NOMO-1 treated with DMSO at 0.1 percent for 48 hours (cell line): ENCODE measurements at regions not wholly inside any gene's neighbourhood (a gene's known extent, or its start where the extent isn't known, plus 50 kb on each side); places are given as distances from the start of the nearest gene placed in this dataset.
A peak's percentile ranks its signal among the peaks of the same experiment; 100 is the strongest.

Experiments
- DNase-seq: peaks from one replicate; lab custom pipeline; 2025; ENCODE audit not compliant: unreplicated experiment; lab: John Stamatoyannopoulos, UW

GRCh38 chr20:11544029-11544678 lies 373.5 kb upstream of the BTBD3 start:
- peak; percentile 74 for DNase-seq

- DNase-seq, result no peak
These were observed 370.8 kb upstream of the BTBD3 start for GRCh38 chr20:11546939-11547338.

- DNase-seq, result no peak
These were observed 368.3 kb upstream of the BTBD3 start for GRCh38 chr20:11549172-11550103.

- DNase-seq, result no peak
These were observed 366.9 kb upstream of the BTBD3 start for GRCh38 chr20:11550657-11551338.

GRCh38 chr20:11551479-11551878 lies 366.2 kb upstream of the BTBD3 start:
- no peak for DNase-seq

- DNase-seq, result peak; percentile 28
These were observed 364.1 kb upstream of the BTBD3 start for GRCh38 chr20:11553603-11554002.

- DNase-seq, result no peak
These were observed 362.2 kb upstream of the BTBD3 start for GRCh38 chr20:11555510-11555909.

- DNase-seq, result no peak
These were observed 361.3 kb upstream of the BTBD3 start for GRCh38 chr20:11556410-11556809.

GRCh38 chr20:11564491-11564890 lies 353.2 kb upstream of the BTBD3 start:
- DNase-seq, result no peak

GRCh38 chr20:11569163-11569562 lies 348.5 kb upstream of the BTBD3 start:
- no peak for DNase-seq

GRCh38 chr20:11573507-11573906 lies 344.2 kb upstream of the BTBD3 start:
- DNase-seq, result no peak

GRCh38 chr20:11581271-11581670 lies 336.4 kb upstream of the BTBD3 start:
- DNase-seq, result peak; percentile 73

GRCh38 chr20:11582060-11582459 lies 335.6 kb upstream of the BTBD3 start:
- DNase-seq, result peak; percentile 35

GRCh38 chr20:11585752-11586352 lies 331.8 kb upstream of the BTBD3 start:
- no peak for DNase-seq

- DNase-seq, result no peak
These were observed 328.8 kb upstream of the BTBD3 start for GRCh38 chr20:11588875-11589274.

- DNase-seq, result no peak
These were observed 325.7 kb upstream of the BTBD3 start for GRCh38 chr20:11591965-11592364.

GRCh38 chr20:11604339-11604738 lies 313.4 kb upstream of the BTBD3 start:
- DNase-seq, result no peak

GRCh38 chr20:11607047-11607446 lies 310.6 kb upstream of the BTBD3 start:
- DNase-seq, result no peak

GRCh38 chr20:11608736-11609135 lies 309.0 kb upstream of the BTBD3 start:
- no peak for DNase-seq

GRCh38 chr20:11624704-11625103 lies 293.0 kb upstream of the BTBD3 start:
- no peak for DNase-seq

- DNase-seq, result no peak
These were observed 291.1 kb upstream of the BTBD3 start for GRCh38 chr20:11626551-11626950.
